HL-60/S4 treated with retinoic acid at 250 ng/mL for 4 days and 3 days (cell line): ENCODE measurements at regions not wholly inside any gene's neighbourhood (a gene's known extent, or its start where the extent isn't known, plus 50 kb on each side); places are given as distances from the start of the nearest gene placed in this dataset.

ENCODE experiments used
- in situ Hi-C: fragments of 300-500 bp; cut with MboI; formaldehyde crosslinking; loops from 2 replicates; pipeline ENCODE4 v1.7.0; 2022; ENCODE audit warnings: low sequenced_read_pairs

GRCh38 chr11:127588431-127588830 lies 587.9 kb upstream of the KIRREL3 start:
- in situ Hi-C loops, result no loop called here

GRCh38 chr11:127587511-127587910 lies 586.9 kb upstream of the KIRREL3 start:
- in situ Hi-C loops, result no loop called here

GRCh38 chr11:127576210-127576609 lies 575.6 kb upstream of the KIRREL3 start:
- in situ Hi-C loops, result no loop called here

- in situ Hi-C loops, result no loop called here
Observed at GRCh38 chr11:127574478-127574877, 573.9 kb upstream of the KIRREL3 start.

- in situ Hi-C loops, result no loop called here
Observed at GRCh38 chr11:127568891-127569290, 568.3 kb upstream of the KIRREL3 start.

- in situ Hi-C loops, result no loop called here
Observed at GRCh38 chr11:127567237-127567932, 566.8 kb upstream of the KIRREL3 start.

GRCh38 chr11:127564810-127565209 lies 564.2 kb upstream of the KIRREL3 start:
- in situ Hi-C loops, result no loop called here

GRCh38 chr11:127559978-127560377 lies 559.4 kb upstream of the KIRREL3 start:
- in situ Hi-C loops, result no loop called here

GRCh38 chr11:127552446-127552845 lies 551.9 kb upstream of the KIRREL3 start:
- in situ Hi-C loops, result no loop called here

GRCh38 chr11:127531167-127531566 lies 530.6 kb upstream of the KIRREL3 start:
- in situ Hi-C loops, result no loop called here

GRCh38 chr11:127528297-127528696 lies 527.7 kb upstream of the KIRREL3 start:
- in situ Hi-C loops, result no loop called here

- in situ Hi-C loops, result no loop called here
Observed at GRCh38 chr11:127524618-127525017, 524.0 kb upstream of the KIRREL3 start.

GRCh38 chr11:127521413-127521812 lies 520.8 kb upstream of the KIRREL3 start:
- in situ Hi-C loops, result no loop called here

- in situ Hi-C loops, result no loop called here
Observed at GRCh38 chr11:127507851-127508250, 507.3 kb upstream of the KIRREL3 start.

GRCh38 chr11:127506647-127507046 lies 506.1 kb upstream of the KIRREL3 start:
- in situ Hi-C loops, result no loop called here

- in situ Hi-C loops, result no loop called here
Observed at GRCh38 chr11:127506126-127506525, 505.6 kb upstream of the KIRREL3 start.

GRCh38 chr11:127496165-127496564 lies 495.6 kb upstream of the KIRREL3 start:
- in situ Hi-C loops, result no loop called here

GRCh38 chr11:127493330-127494022 lies 492.9 kb upstream of the KIRREL3 start:
- in situ Hi-C loops, result no loop called here

GRCh38 chr11:127492029-127492428 lies 491.5 kb upstream of the KIRREL3 start:
- in situ Hi-C loops, result no loop called here

GRCh38 chr11:127491589-127491988 lies 491.0 kb upstream of the KIRREL3 start:
- in situ Hi-C loops, result no loop called here

- in situ Hi-C loops, result no loop called here
Observed at GRCh38 chr11:127490896-127491295, 490.3 kb upstream of the KIRREL3 start.

- in situ Hi-C loops, result no loop called here
Observed at GRCh38 chr11:127485541-127485940, 485.0 kb upstream of the KIRREL3 start.

GRCh38 chr11:127481391-127481790 lies 480.8 kb upstream of the KIRREL3 start:
- in situ Hi-C loops, result no loop called here
